ENCODE measurements at regions not wholly inside any gene's neighbourhood (a gene's known extent, or its start where the extent isn't known, plus 50 kb on each side); places are given as distances from the start of the nearest gene placed in this dataset.

DNA sequence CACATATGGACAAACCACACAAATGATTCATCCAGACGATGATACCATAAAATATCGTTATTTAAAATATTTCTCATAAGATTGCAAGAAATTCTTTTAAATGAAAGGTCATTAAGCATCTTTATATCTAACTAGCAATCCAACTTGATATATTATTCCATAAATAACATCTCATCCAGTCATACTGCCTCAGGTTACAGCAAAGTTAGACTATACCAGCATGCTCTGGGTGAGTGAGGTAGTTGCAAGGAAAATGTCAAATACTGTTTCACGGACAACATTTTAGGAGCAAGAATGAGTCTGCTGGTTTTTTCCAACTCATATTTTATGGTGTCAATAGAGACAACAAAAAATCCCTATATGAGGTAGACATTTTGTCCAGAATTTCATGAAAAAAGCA lies 200.9 kb upstream of the TRPM3 start:
- Histone ChIP-seq H4K8ac (ENCODE audit: extremely low read depth, insufficient read depth, low read length) (no peak overlapping the region), H3K4me2 (ENCODE audit: insufficient read depth in 1 of 2, low read depth in 2 of 2, low read length in 2 of 2) (no peak overlapping the region), H4K20me1 (replicated peaks in 1 of 2; ENCODE audit: control insufficient read depth in 1 of 2, insufficient read depth in 2 of 2, low read length in 2 of 2) (no peaks in the 10 kb centered on the region), H2BK120ac (replicated peaks; ENCODE audit: low read depth, low read length) (no peak overlapping the region), H4K5ac (ENCODE audit: insufficient read length, low read depth, low read length) (no peak overlapping the region), H3K4me1 (replicated peaks in 1 of 4; ENCODE audit: control insufficient read depth in 3 of 4, insufficient read depth in 4 of 4, low read length in 3 of 4) (no peaks in the 10 kb centered on the region), H3K4me3 (ENCODE audit: extremely low read depth in 1 of 4, insufficient read depth in 2 of 4, low read depth in 3 of 4, low read length in 4 of 4) (no peak overlapping the region), H3K79me1 (ENCODE audit: low read depth, low read length) (no peaks in the 10 kb centered on the region), H3K23ac (ENCODE audit: insufficient read length) (no peak overlapping the region), H3K4ac (replicated peaks; ENCODE audit: insufficient read length, low read depth, low read length) (no peak overlapping the region), H2BK5ac (ENCODE audit: low read depth, low read length) (no peak overlapping the region), H3K27ac (ENCODE audit: low read depth, low read length) (no peak overlapping the region), H2AK5ac (ENCODE audit: low read depth, low read length) (no peak overlapping the region), H4K91ac (replicated peaks; ENCODE audit: insufficient read length, low read length) (no peak overlapping the region), H3K9ac (replicated peaks in 1 of 4; ENCODE audit: extremely low read depth in 1 of 4, low read depth in 3 of 4, low read length in 3 of 4) (no peak overlapping the region), H3K27me3 (replicated peaks in 1 of 4; ENCODE audit: control insufficient read depth in 3 of 4, extremely low read depth in 1 of 4, insufficient read depth in 3 of 4, low read length in 3 of 4) (no peaks in the 10 kb centered on the region), H3K36me3 (ENCODE audit: control insufficient read depth in 2 of 4, insufficient read depth in 4 of 4, low read length in 3 of 4) (no peaks in the 10 kb centered on the region), H3K23me2 (ENCODE audit: low read depth, low read length) (no peaks in the 10 kb centered on the region), H3K79me2 (ENCODE audit: control insufficient read depth in 1 of 2, insufficient read depth in 2 of 2, low read length in 2 of 2) (no peaks in the 10 kb centered on the region), H2BK15ac (ENCODE audit: low read length) (no peak overlapping the region), H3K9me3 (ENCODE audit: insufficient read depth in 2 of 2, low read depth in 1 of 2, low read length in 1 of 2) (no peaks in the 10 kb centered on the region), H3K18ac (ENCODE audit: extremely low read depth, low read length) (no peak overlapping the region), H2BK12ac (ENCODE audit: low read depth, low read length) (no peak overlapping the region), H3K56ac (replicated peaks; ENCODE audit: insufficient read length, low read depth, low read length) (no peak overlapping the region), H2AFZ (ENCODE audit: low read length) (no peak overlapping the region), H2BK20ac (ENCODE audit: low read length) (no peak overlapping the region), H3K14ac (ENCODE audit: insufficient read length) (no peak overlapping the region)
- no peak for DNase-seq (ENCODE audit: low read depth in 1 of 2, low spot score in 2 of 2)
- ChIA-PET CTCF (ENCODE audit: partially characterized antibody) (no interaction called here), POLR2A (ENCODE audit: partially characterized antibody) (no interaction called here)
- TF ChIP-seq POLR2A (IDR thresholded peaks at IDR 0.05; ENCODE audit: control extremely low read depth in 1 of 2, low read depth in 2 of 2, low read length in 2 of 2) (no peak), RFX5 (IDR thresholded peaks at IDR 0.05; ENCODE audit: borderline replicate concordance, low read depth, low read length) (no peak), CTBP2 (IDR thresholded peaks at IDR 0.05; ENCODE audit: borderline replicate concordance, insufficient read depth, insufficient read length, low read length) (no peak), POLR2AphosphoS5 (IDR thresholded peaks at IDR 0.05; ENCODE audit: low read depth, low read length) (no peak), TEAD4 (IDR thresholded peaks at IDR 0.05; ENCODE audit: low read depth, low read length) (no peak), YY1 (IDR thresholded peaks at IDR 0.05; ENCODE audit: low read depth, low read length) (no peak)
- FAIRE-seq = no peak
- WGBS, 2 experiments (ENCODE audit: extremely low coverage in 1 of 2, insufficient coverage in 1 of 2, insufficient read length in 1 of 2, insufficient replicate concordance in 2 of 2, low coverage in 1 of 2, low lambda C conversion rate in 2 of 2, missing lambda C conversion rate in 1 of 2) = 86% methylated on average over 3 of the region's 3 CpGs; no CpG with 5 or more reads in 1 of the 2 experiments
